ENCODE measurements at regions not wholly inside any gene's neighbourhood (a gene's known extent, or its start where the extent isn't known, plus 50 kb on each side); places are given as distances from the start of the nearest gene placed in this dataset.
"Not testable (repeated sequence)": the region's sequence is repeated elsewhere in the genome, so short reads cannot be mapped to it uniquely, and the experiment has no call there.

- H3K4me3 Mint-ChIP-seq; H3K27ac Mint-ChIP-seq (ENCODE audit: low read depth); ATAC-seq (replicated peaks; ENCODE audit: extremely low read depth, poor library complexity, severe bottlenecking): not testable (repeated sequence)
Measured at GRCh38 chr11:67728163-67728571, 53.7 kb upstream of the ALDH3B2 start.

GRCh38 chr11:67727066-67728040 is 52.9 kb upstream of the ALDH3B2 start:
- ATAC-seq (replicated peaks; ENCODE audit: extremely low read depth, poor library complexity, severe bottlenecking); H3K27ac Mint-ChIP-seq (ENCODE audit: low read depth); H3K36me3 Mint-ChIP-seq (ENCODE audit: insufficient read depth); H3K9me3 Mint-ChIP-seq; DNase-seq (ENCODE audit: low spot score in 2 of 2); H3K4me3 Mint-ChIP-seq: not testable (repeated sequence)
- Mint-ChIP-seq H3K4me1 (peaks cover 13% of the 10 kb centered on the region), H3K27me3 (peaks cover 39% of the 10 kb centered on the region)

More at GRCh38 chr11:67728163-67728571, 53.7 kb upstream of the ALDH3B2 start:
- H3K4me1 Mint-ChIP-seq: peaks cover 15% of the 10 kb centered on the region
- DNase-seq (ENCODE audit: low spot score in 2 of 2); H3K36me3 Mint-ChIP-seq (ENCODE audit: insufficient read depth); H3K9me3 Mint-ChIP-seq: not testable (repeated sequence)
- H3K27me3 Mint-ChIP-seq: peaks cover 47% of the 10 kb centered on the region

All from central memory CD8-positive, alpha-beta T cell (primary cell).